ENCODE measurements at regions not wholly inside any gene's neighbourhood (a gene's known extent, or its start where the extent isn't known, plus 50 kb on each side); places are given as distances from the start of the nearest gene placed in this dataset.
"Not testable (repeated sequence)": the region's sequence is repeated elsewhere in the genome, so short reads cannot be mapped to it uniquely, and the experiment has no call there.

DNA sequence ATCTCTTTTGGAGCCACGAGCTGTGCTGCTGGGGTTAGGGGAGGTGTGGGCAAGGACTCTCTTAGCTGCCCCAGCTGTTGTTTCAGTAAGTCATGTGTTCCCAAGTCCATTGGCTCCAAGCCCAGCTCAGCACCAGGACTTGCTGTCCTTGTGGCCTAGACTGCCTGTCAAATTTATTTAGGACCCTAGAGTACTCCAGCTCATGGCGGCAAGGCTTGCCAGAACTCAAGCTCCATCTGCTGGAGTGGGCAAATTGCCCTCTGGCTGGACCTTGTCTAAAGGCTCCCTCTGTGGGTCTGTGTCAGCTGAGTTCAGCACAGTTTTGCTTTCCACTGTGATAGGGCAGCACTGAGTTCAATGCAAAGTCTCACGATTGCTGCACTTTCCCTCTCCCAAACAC lies 96.5 kb upstream of the OR4M2 start:
- not testable (repeated sequence) for TF ChIP-seq CTCF, POLR2A (IDR thresholded peaks at IDR 0.05)

Measured in heart left ventricle (tissue), 13 donors.